ENCODE measurements at regions not wholly inside any gene's neighbourhood (a gene's known extent, or its start where the extent isn't known, plus 50 kb on each side); places are given as distances from the start of the nearest gene placed in this dataset.

GRCh38 chr4:43458293-43458692 is 565.8 kb downstream of the GRXCR1 start:
- DNase-seq (ENCODE audit: low read depth, low spot score) = no peak
- no peaks in the 10 kb centered on the region for H3K36me3 ChIP-seq (ENCODE audit: control insufficient read depth in 2 of 2, extremely low read depth in 1 of 2, insufficient read depth in 2 of 2, low read length in 2 of 2)
- FAIRE-seq = no peak
- H3K9me1 ChIP-seq (replicated peaks; ENCODE audit: control insufficient read depth, extremely low read depth, insufficient read depth, low read length) = no peaks in the 10 kb centered on the region
- dilution Hi-C loops (cut with MboI; ENCODE audit: extremely low pct_ligation_motif_present, low sequenced_read_pairs) (no loop called here), intact Hi-C loops (cut with micrococcal nuclease) (loop anchor here (10.0 kb wide), 1 partner anchor 697 kb away; no protein-coding TSS in a partner anchor)
- H3K4me2 ChIP-seq (ENCODE audit: insufficient read depth, low read length) = no peak overlapping the region
- ChIA-PET CTCF (no interaction called here), POLR2A (no interaction called here)
- H3K9ac ChIP-seq (replicated peaks; ENCODE audit: extremely low read depth, insufficient read depth, low read length) = no peak overlapping the region
- H3K27me3 ChIP-seq (ENCODE audit: control insufficient read depth in 2 of 2, insufficient read depth in 2 of 2, low read length in 2 of 2) = no peaks in the 10 kb centered on the region
- peaks cover 11% of the 10 kb centered on the region for H3K4me1 ChIP-seq (ENCODE audit: control insufficient read depth, extremely low read depth, insufficient read depth, low read length)
- TF ChIP-seq GATA2 (IDR thresholded peaks at IDR 0.05; ENCODE audit: insufficient read depth, insufficient read length, low read depth, low read length) = no peak
- TF ChIP-seq CTCF (IDR thresholded peaks at IDR 0.05; ENCODE audit: extremely low read depth in 1 of 2, insufficient read depth in 1 of 2, low read depth in 1 of 2, low read length in 2 of 2) = no peak
- no peak for TF ChIP-seq JUN (IDR thresholded peaks at IDR 0.05; ENCODE audit: borderline replicate concordance, insufficient read depth, insufficient read length, low read depth)
- no peak for TF ChIP-seq MYC (IDR thresholded peaks at IDR 0.05; ENCODE audit: low read depth, low read length)
- TF ChIP-seq POLR2A (IDR thresholded peaks at IDR 0.05; ENCODE audit: low read depth, low read length) = no peak
- no peak for TF ChIP-seq MAX (IDR thresholded peaks at IDR 0.05; ENCODE audit: insufficient read depth, insufficient read length)
- TF ChIP-seq EZH2 (IDR thresholded peaks at IDR 0.05; ENCODE audit: borderline replicate concordance, low read depth, low read length, severe bottlenecking) = no peak
- no peak overlapping the region for H2AFZ ChIP-seq (ENCODE audit: low read depth, low read length)
- no TSS peak for BruUV-seq (replicated peaks)
- H3K27ac ChIP-seq (ENCODE audit: insufficient read depth, low read depth, low read length) = no peak overlapping the region
- no peaks in the 10 kb centered on the region for H4K20me1 ChIP-seq (replicated peaks; ENCODE audit: control insufficient read depth, extremely low read depth, insufficient read depth, low read length)
- H3K4me3 ChIP-seq (replicated peaks in 1 of 3; ENCODE audit: insufficient read depth in 1 of 3, low read depth in 1 of 3, low read length in 3 of 3) = no peak overlapping the region
- no peaks in the 10 kb centered on the region for H3K9me3 ChIP-seq (replicated peaks; ENCODE audit: control insufficient read depth, insufficient read depth, low read length)
- no peaks in the 10 kb centered on the region for H3K79me2 ChIP-seq (ENCODE audit: control insufficient read depth, insufficient read depth, low read length)
